Activated CD8-positive, alpha-beta memory T cell treated with anti-CD3 and anti-CD28 coated beads, Interleukin-2, amount 10 ng/mL, durations not matched to agents 7 days and 5 days (primary cell): ENCODE measurements at regions not wholly inside any gene's neighbourhood (a gene's known extent, or its start where the extent isn't known, plus 50 kb on each side); places are given as distances from the start of the nearest gene placed in this dataset.
A peak's percentile ranks its signal among the peaks of the same experiment; 100 is the strongest.
"Not testable (repeated sequence)": the region's sequence is repeated elsewhere in the genome, so short reads cannot be mapped to it uniquely, and the experiment has no call there.

Source experiments
- ATAC-seq: fragments of 150-1000 bp; cut with Tn5 transposase; one replicate; pipeline ENCODE4 v1.10.0; 2021; ENCODE audit warnings: moderate library complexity
- CTCF ChIA-PET: fragments of 350-600 bp; sonication (Branson Sonifier 250); formaldehyde crosslinking; loops from one replicate; lab custom pipeline; 2021; ENCODE audit warnings: antibody characterized with exemption; lab: Charles Lee
- DNase-seq: peaks from one replicate; pipeline ENCODE4 v3.0.0-alpha.2; 2020
- H3K27ac Mint-ChIP-seq: one replicate; pipeline ENCODE4 v1.8.0; 2021; ENCODE audit warnings: mild to moderate bottlenecking, mixed read lengths
- H3K27me3 Mint-ChIP-seq: one replicate; pipeline ENCODE4 v1.8.0; 2021; ENCODE audit warnings: mixed read lengths
- H3K36me3 Mint-ChIP-seq: one replicate; pipeline ENCODE4 v1.8.0; 2021; ENCODE audit warnings: mild to moderate bottlenecking, mixed read lengths
- H3K4me1 Mint-ChIP-seq: one replicate; pipeline ENCODE4 v1.8.0; 2021; ENCODE audit warnings: mixed read lengths
- H3K4me3 Mint-ChIP-seq: one replicate; pipeline ENCODE4 v1.8.0; 2021; ENCODE audit warnings: mild to moderate bottlenecking, moderate library complexity, mixed read lengths
- H3K9me3 Mint-ChIP-seq: one replicate; pipeline ENCODE4 v1.8.0; 2022; ENCODE audit warnings: low read depth, mixed read lengths

DNA sequence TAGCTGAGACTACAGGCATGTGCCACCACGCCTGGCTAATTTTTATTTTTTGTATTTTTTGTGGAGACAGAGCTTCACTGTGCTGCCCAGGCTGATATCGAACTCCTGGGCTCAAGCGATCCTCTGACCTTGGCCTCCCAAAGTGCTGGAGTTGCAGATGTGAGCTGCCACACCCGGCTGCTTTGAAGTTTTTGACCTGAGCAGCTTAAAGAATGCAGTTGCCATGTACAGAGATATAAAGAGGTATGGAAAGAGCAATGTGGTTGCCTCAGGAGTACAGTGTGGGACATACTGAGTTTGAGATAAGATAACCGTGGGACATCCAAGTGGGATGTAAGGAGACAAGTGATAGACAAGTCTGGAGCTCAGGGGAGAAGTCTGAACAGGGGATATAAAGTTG lies 82.7 kb upstream of the LSM14A start:
- DNase-seq, result no peak
- no peaks in the 10 kb centered on the region for H3K4me1 Mint-ChIP-seq
- no peak overlapping the region for H3K4me3 Mint-ChIP-seq
- peaks cover 7% of the 10 kb centered on the region for H3K27me3 Mint-ChIP-seq
- CTCF ChIA-PET, result interaction anchor here (1.4 to 1.5 kb wide), 2 partner anchors 48 to 312 kb away, joined by 3 to 5 read pairs; no protein-coding TSS in a partner anchor
- H3K9me3 Mint-ChIP-seq, result no peaks in the 10 kb centered on the region
- ATAC-seq, result no peak
- no peak overlapping the region for H3K27ac Mint-ChIP-seq
- H3K36me3 Mint-ChIP-seq, result no peaks in the 10 kb centered on the region

DNA sequence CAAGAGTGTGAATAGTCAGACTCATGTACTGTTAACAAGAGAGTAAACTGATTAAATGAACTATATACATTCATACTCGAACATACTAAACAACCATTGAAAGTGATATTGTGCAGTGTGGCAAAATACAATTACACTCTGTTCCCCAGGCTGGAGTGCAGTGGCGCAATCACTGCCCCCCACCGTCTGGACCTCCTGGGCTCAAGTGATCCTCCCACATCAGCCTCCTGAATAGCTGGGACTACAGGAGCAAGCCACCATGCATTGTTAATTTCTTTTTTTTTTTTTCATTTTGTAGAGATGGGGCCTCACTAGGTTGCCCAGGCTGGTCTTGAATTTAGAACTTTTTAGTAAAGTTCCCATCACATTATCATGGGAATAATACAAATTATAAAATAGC lies 77.3 kb upstream of the LSM14A start:
- Mint-ChIP-seq H3K27ac (no peak overlapping the region), H3K9me3 (no peaks in the 10 kb centered on the region), H3K36me3 (no peaks in the 10 kb centered on the region), H3K4me3 (no peak overlapping the region), H3K4me1 (no peaks in the 10 kb centered on the region), H3K27me3 (peaks cover 19% of the 10 kb centered on the region)
- ATAC-seq, result no peak
- CTCF ChIA-PET, result interaction anchor here (5.2 kb wide), 1 partner anchor 318 kb away, joined by 51 read pairs; no protein-coding TSS in a partner anchor
- DNase-seq, result no peak

DNA sequence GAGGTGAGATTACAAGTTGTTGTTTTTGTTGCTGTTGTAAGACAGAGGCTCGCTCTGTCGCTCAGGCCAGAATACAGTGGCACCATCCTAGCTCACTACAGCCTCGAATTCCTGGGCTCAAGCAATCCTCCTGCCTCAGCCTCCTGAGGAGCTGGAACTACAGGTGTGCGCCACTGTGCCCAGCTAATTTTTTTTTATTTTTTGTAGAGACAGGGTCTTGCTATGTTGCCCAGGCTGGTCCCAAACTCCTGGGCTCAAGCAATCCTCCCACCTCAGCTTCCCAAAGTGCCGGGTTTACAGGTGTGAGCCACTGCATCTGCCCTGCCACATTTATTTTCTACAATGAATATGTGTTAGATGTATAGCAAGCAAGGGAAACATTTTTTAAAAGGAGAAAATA lies 76.9 kb upstream of the LSM14A start:
- not testable (repeated sequence) for H3K27ac Mint-ChIP-seq, H3K36me3 Mint-ChIP-seq, DNase-seq, H3K4me1 Mint-ChIP-seq, ATAC-seq, H3K4me3 Mint-ChIP-seq, H3K9me3 Mint-ChIP-seq
- peaks cover 23% of the 10 kb centered on the region for H3K27me3 Mint-ChIP-seq
- CTCF ChIA-PET, result interaction anchor here (1.0 to 5.2 kb wide), 8 partner anchors 15 to 665 kb away, joined by 3 to 51 read pairs (median 4); no protein-coding TSS in a partner anchor

DNA sequence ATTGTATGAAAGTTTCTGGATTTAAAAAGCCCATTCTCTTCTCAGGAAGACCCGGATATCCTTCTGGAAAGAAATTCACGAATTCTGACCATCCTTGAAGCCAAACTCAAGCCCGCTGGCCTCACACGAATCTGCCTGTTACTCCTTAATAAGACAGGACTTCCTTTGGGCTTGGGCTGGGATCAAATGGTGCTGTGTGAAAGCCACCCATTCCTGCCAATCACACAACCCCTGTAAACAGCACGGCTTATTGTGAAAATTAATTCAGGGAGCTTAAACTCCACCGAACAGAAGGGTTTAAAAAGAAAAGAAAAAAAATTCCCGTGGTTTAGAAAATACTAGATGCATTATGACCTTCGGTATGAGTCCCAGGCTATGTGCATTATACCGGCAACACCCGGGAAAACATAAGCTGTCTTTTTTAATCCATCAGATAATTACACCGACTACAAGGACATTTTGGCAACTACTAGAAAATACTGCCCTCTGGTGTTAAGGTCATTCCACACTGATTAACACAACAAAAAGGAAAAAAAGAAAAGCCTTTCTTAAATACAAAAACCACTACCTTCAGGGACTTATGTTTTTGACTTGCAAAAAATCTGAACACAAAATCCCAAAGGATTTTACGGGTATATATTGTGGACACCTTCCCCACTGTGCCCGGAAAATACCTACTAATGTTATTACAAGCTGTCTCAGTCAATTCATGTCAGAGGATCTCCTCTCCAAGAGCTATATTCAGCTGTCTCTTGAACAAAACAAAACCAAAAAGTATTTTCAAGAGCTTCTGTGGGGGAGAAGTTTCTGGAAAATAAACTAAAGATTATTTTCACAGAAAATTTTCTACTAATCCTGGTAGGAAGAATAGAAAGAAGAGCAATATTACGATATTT lies 76.0 kb upstream of the LSM14A start:
- Mint-ChIP-seq H3K36me3 (no peaks in the 10 kb centered on the region), H3K27me3 (peaks cover 23% of the 10 kb centered on the region), H3K4me1 (no peaks in the 10 kb centered on the region), H3K27ac (no peak overlapping the region), H3K9me3 (no peaks in the 10 kb centered on the region), H3K4me3 (no peak overlapping the region)
- DNase-seq (no peak), ATAC-seq (no peak)
- CTCF ChIA-PET, result interaction anchor here (0.6 to 5.2 kb wide), 22 partner anchors 10 to 763 kb away, joined by 3 to 51 read pairs (median 4); no protein-coding TSS in a partner anchor

DNA sequence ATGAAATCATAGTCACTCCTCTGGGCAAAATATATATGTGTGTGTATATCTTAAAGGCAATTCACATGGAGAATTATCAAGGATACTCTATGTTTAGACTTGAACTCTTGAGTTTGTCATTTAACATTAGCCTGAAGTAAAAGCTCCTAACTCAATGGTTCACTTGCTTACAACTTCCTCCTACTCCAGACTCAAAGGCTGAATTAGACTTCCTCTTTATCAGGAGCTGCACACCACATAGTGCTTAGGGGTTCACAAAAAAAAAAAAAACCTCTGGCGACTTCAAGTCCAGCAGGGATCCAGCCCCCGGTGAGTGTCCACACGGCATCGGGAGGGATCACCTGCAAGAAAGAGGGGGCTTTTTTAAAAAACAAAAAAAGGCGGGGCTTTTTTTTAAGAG lies 68.2 kb upstream of the LSM14A start:
- Mint-ChIP-seq H3K4me1 (no peaks in the 10 kb centered on the region), H3K9me3 (no peaks in the 10 kb centered on the region), H3K27ac (no peak overlapping the region), H3K36me3 (no peaks in the 10 kb centered on the region), H3K4me3 (no peak overlapping the region), H3K27me3 (peaks cover 25% of the 10 kb centered on the region)
- DNase-seq (no peak), ATAC-seq (no peak)
- CTCF ChIA-PET, result interaction anchor here (3.3 kb wide), 1 partner anchor 326 kb away, joined by 13 read pairs; no protein-coding TSS in a partner anchor

DNA sequence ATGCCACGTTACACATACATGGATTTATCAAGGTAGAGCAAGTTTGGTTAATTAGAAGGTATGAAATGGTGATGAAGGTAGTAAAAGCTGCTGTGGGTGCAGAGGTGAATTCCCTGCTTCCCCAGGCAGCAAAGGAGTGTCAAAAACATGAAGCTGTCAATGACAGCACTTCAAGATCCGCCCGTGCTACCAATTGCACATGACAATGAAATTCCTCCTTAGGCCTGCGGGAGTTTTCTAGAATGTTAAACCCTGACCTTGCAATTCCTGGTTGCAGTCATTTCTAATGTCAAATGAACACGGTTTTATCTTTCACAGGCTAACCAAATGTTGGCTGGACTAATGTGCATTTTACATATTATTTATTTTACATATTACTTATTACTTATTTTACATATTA lies 67.7 kb upstream of the LSM14A start:
- Mint-ChIP-seq H3K27ac (no peak overlapping the region), H3K4me1 (no peaks in the 10 kb centered on the region), H3K4me3 (no peak overlapping the region), H3K36me3 (no peaks in the 10 kb centered on the region), H3K27me3 (peaks cover 23% of the 10 kb centered on the region), H3K9me3 (no peaks in the 10 kb centered on the region)
- DNase-seq, result no peak
- ATAC-seq, result no peak
- CTCF ChIA-PET, result interaction anchor here (3.3 kb wide), 1 partner anchor 327 kb away, joined by 13 read pairs; no protein-coding TSS in a partner anchor

DNA sequence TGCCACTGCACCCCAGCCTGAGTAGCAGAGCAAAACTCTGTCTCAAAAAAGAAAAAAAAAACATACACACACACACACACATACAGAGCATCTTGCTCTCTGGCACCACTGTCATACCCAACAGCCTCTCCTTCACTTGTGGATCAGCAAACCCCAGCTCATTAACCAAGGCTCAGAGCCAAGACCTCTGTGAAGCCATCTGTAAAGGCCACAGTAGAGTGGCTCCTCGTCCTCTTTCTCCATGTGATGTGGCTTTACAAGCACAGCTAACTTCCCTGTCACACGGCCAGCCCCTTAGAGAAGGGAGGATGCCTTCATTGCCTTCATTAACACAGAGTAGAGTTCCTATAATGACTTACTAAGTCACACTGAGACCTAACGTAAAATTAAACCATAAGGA lies 62.7 kb upstream of the LSM14A start:
- CTCF ChIA-PET, result interaction anchor here (1.1 kb wide), 1 partner anchor 14 kb away, joined by 3 read pairs; no protein-coding TSS in a partner anchor
- H3K4me3 Mint-ChIP-seq, result no peak overlapping the region
- no peak for ATAC-seq
- no peaks in the 10 kb centered on the region for H3K36me3 Mint-ChIP-seq
- no peaks in the 10 kb centered on the region for H3K9me3 Mint-ChIP-seq
- no peak for DNase-seq
- no peaks in the 10 kb centered on the region for H3K4me1 Mint-ChIP-seq
- H3K27ac Mint-ChIP-seq, result no peak overlapping the region
- peaks cover 12% of the 10 kb centered on the region for H3K27me3 Mint-ChIP-seq

DNA sequence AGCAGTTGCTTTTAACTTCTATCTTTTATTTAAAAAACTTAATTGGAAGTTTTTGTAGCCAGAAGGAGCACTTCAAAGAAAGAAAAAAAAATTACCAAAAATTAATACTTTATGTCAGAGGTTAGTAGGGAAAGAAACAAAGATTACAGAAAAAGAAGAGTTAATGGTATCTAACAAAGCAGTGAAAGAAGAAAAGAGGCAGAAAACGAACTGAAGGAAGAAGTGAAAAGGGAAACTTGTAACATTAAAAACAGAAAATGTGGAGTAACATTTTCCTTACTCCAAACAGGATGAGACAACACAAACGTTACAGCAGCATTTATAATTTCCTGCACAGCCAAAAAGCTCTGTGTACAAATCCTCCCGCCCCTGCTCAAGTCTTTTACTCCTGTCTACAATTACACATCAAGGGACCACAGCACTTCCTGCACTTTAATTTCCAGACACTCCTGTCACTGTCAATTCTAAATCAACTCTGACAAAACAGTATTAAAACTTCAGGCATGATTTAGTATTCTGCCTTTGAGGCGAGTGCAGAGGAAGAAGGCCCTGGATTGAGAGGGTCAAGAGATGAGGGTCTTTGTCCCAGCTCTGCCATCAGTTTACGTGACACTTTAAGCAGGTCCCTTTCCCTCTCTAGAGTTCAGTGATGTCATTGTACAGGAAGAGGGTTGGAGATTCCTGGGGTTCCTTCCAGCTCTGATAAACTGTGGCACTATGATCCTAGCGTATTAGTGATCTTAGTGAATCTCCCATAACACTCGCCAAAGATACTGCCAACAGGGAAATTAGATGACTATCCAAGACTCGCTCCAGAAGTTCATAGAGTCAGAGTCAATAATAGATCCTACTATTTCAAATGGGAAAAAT lies 53.2 kb upstream of the LSM14A start:
- CTCF ChIA-PET, result interaction anchor here (1.0 to 4.4 kb wide), 8 partner anchors 22 to 341 kb away, joined by 3 to 28 read pairs (median 4); no protein-coding TSS in a partner anchor
- Mint-ChIP-seq H3K36me3 (no peaks in the 10 kb centered on the region), H3K4me1 (peaks cover 6% of the 10 kb centered on the region), H3K4me3 (no peak overlapping the region), H3K27ac (no peak overlapping the region), H3K27me3 (peaks cover 10% of the 10 kb centered on the region), H3K9me3 (no peaks in the 10 kb centered on the region)
- no peak for ATAC-seq
- DNase-seq, result no peak

DNA sequence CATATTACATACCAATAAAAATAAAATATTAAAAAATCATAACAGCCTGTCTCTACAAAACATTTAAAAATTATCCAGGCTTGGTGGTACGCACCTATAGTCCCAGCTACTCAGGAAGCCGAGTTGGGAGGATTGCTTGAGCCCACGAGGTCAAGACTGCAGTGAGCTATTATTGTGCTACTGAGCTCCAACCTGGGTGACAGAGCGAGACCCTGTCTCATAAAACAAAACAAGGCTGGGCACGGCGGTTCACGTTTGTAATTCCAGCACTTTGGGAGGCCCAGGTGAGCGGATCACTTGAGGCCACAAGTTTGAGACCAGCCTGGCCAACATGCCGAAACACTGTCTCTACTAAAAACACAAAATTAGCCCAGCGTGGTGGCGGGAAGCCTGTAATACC lies 52.2 kb upstream of the LSM14A start:
- DNase-seq (no peak), ATAC-seq (no peak)
- H3K36me3 Mint-ChIP-seq, result no peaks in the 10 kb centered on the region
- peaks cover 6% of the 10 kb centered on the region for H3K4me1 Mint-ChIP-seq
- no peak overlapping the region for H3K27ac Mint-ChIP-seq
- peaks cover 13% of the 10 kb centered on the region for H3K27me3 Mint-ChIP-seq
- H3K9me3 Mint-ChIP-seq, result no peaks in the 10 kb centered on the region
- H3K4me3 Mint-ChIP-seq, result no peak overlapping the region
- CTCF ChIA-PET, result interaction anchor here (1.0 to 4.4 kb wide), 6 partner anchors 24 to 342 kb away, joined by 3 to 28 read pairs (median 5); no protein-coding TSS in a partner anchor

DNA sequence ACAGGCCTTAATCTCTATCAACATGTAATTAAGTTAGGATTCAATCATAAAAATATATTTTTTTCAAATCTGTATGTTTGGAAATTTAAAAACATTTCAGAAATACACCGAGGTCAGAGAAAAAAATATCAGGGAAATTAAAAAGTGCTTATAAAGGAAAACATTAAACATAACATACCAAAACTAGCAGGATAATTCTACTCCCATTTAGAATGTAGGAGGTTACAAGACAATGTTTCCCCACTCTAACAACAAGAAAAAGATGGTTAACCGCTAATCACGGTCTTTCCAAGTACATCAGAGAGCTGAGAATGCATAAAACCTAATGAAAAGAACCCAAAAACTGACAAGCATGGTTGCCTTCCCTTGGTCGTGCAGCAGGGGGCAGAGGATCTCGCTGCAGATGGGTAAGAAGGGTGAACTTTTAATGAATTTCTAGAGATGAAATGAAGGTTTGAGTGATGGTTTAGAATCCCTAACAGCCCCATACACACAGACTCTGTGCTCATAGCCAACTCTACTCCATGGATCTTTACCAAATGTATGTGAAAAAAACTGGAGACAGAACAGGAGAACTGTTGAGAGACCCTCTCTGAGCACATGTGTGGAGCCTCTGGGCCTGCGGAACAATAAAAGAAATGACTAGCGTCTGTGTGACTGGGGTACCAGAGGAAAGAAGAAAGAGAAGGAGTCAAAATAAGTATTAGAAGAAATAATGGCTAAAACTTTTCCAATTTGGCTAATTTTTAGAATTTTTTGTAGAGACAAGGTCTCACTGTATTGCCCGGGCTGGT lies 51.3 kb upstream of the LSM14A start:
- Mint-ChIP-seq H3K27me3 (peaks cover 13% of the 10 kb centered on the region), H3K27ac (no peak overlapping the region), H3K9me3 (no peaks in the 10 kb centered on the region), H3K36me3 (no peaks in the 10 kb centered on the region), H3K4me1 (peaks cover 6% of the 10 kb centered on the region), H3K4me3 (no peak overlapping the region)
- ATAC-seq (peak; percentile 63), DNase-seq (peak; percentile 70)
- CTCF ChIA-PET, result interaction anchor here (0.7 to 4.4 kb wide), 5 partner anchors 13 to 301 kb away, joined by 3 to 28 read pairs (median 6); no protein-coding TSS in a partner anchor
